ENCODE measurements at regions not wholly inside any gene's neighbourhood (a gene's known extent, or its start where the extent isn't known, plus 50 kb on each side); places are given as distances from the start of the nearest gene placed in this dataset.

DNA sequence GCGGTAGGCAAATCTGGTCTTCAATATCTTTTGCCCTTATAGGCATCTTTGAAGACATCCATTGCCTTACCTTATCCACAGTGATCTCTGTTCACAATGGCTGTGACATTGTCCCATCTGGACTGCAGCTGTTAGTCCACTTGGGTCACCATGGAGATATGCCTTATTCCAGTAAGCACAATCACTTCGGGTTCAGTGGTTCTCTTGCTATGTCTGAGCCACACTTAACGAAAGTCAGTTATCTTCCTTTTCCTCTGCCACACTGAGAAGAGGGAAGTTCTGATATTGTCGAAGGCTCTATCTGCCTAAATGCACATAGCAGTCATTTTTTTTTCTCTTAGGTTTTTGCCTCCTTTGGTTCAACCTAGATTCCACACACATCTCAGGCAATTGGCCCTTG, 119.0 kb upstream of the SATB1 start:
- no peak for DNase-seq (ENCODE audit: insufficient read length, low spot score, missing footprints)
- H3K9me3 ChIP-seq (ENCODE audit: low read depth, low read length): no peaks in the 10 kb centered on the region
- no peaks in the 10 kb centered on the region for H3K36me3 ChIP-seq (ENCODE audit: insufficient read depth, low read length)
- no peaks in the 10 kb centered on the region for H3K27me3 ChIP-seq (ENCODE audit: insufficient read depth, low read length)
- no peak overlapping the region for H3K27ac ChIP-seq (ENCODE audit: low read depth, low read length)
- no peak overlapping the region for H2AFZ ChIP-seq (ENCODE audit: low read length)
- H3K79me2 ChIP-seq (ENCODE audit: insufficient read depth, low read length): no peaks in the 10 kb centered on the region
- H4K20me1 ChIP-seq (ENCODE audit: insufficient read depth, low read length): no peaks in the 10 kb centered on the region
- no peak overlapping the region for H3K4me3 ChIP-seq (ENCODE audit: insufficient read depth, low read length)
- TF ChIP-seq, protein P1, sequence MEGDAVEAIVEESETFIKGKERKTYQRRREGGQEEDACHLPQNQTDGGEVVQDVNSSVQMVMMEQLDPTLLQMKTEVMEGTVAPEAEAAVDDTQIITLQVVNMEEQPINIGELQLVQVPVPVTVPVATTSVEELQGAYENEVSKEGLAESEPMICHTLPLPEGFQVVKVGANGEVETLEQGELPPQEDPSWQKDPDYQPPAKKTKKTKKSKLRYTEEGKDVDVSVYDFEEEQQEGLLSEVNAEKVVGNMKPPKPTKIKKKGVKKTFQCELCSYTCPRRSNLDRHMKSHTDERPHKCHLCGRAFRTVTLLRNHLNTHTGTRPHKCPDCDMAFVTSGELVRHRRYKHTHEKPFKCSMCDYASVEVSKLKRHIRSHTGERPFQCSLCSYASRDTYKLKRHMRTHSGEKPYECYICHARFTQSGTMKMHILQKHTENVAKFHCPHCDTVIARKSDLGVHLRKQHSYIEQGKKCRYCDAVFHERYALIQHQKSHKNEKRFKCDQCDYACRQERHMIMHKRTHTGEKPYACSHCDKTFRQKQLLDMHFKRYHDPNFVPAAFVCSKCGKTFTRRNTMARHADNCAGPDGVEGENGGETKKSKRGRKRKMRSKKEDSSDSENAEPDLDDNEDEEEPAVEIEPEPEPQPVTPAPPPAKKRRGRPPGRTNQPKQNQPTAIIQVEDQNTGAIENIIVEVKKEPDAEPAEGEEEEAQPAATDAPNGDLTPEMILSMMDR (IDR thresholded peaks at IDR 0.05; ENCODE audit: extremely low read depth, low read depth, low read length): no peak
- no peak overlapping the region for H3K4me2 ChIP-seq (ENCODE audit: insufficient read depth, low read length)
- no peaks in the 10 kb centered on the region for H3K4me1 ChIP-seq (ENCODE audit: insufficient read depth, low read length)

DNA sequence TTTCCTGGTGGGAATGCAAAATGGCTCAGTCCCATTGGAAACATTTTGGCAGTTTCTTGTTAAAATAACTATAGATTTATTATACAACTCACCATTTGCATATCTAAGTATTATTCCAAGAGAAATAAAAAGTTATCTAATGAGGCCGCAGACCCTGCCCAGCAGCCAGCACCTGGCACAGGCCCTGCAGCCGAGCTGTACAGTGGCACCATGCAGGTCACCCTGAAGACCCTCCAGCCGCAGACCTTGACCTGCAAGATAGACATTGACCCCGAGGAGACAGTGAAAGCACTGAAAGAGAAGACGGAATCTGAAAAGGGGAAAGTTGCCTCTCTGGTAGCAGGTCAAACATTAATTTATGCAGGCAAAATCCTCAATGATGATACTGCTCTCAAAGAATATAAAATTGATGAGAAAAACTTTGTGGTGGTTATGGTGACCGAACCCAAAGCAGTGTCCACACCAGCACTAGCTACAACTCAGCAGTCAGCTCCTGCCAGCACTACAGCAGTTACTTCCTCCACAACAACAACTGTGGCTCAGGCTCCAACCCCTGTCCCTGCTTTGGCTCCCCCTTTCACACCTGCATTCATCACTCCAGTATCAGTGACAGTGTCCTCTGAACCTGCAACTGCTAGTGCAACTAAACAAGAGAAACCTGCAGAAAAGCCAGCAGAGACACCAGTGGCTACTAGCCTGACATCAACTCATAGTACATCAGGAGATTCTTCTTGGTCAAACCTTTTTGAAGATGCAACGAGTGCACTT, 113.5 kb upstream of the SATB1 start:
- TF ChIP-seq, protein P1 (IDR thresholded peaks at IDR 0.05; ENCODE audit: extremely low read depth, low read depth, low read length): no peak
- Histone ChIP-seq H3K4me1 (ENCODE audit: insufficient read depth, low read length) (no peaks in the 10 kb centered on the region), H3K4me3 (ENCODE audit: insufficient read depth, low read length) (no peak overlapping the region), H2AFZ (ENCODE audit: low read length) (no peak overlapping the region), H3K27ac (ENCODE audit: low read depth, low read length) (no peak overlapping the region), H3K27me3 (ENCODE audit: insufficient read depth, low read length) (no peaks in the 10 kb centered on the region), H3K79me2 (ENCODE audit: insufficient read depth, low read length) (no peaks in the 10 kb centered on the region), H3K4me2 (ENCODE audit: insufficient read depth, low read length) (no peak overlapping the region), H3K9me3 (ENCODE audit: low read depth, low read length) (no peaks in the 10 kb centered on the region), H3K36me3 (ENCODE audit: insufficient read depth, low read length) (no peaks in the 10 kb centered on the region), H4K20me1 (ENCODE audit: insufficient read depth, low read length) (no peaks in the 10 kb centered on the region)
- no peak for DNase-seq (ENCODE audit: insufficient read length, low spot score, missing footprints)

DNA sequence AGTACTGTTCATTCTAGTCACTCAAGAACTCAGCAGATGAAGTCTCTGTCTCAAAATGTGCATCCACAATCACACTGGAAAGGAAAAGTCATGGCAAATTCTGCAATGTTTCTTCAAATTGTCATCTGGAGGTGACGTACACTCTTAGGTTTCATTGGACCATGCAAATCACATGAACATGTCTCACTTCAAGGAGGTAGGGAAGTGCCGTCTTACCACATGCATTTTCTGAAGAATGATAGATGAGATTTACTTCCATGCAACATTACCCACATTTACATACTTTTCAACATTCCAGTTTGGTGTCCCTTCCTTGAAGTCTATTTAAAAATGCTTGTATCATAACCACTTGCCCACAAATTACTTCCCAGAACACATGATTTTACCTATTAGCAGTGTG, 107.9 kb upstream of the SATB1 start:
- Histone ChIP-seq H3K27ac (ENCODE audit: low read depth, low read length) (no peak overlapping the region), H3K9me3 (ENCODE audit: low read depth, low read length) (no peaks in the 10 kb centered on the region), H3K79me2 (ENCODE audit: insufficient read depth, low read length) (no peaks in the 10 kb centered on the region), H3K4me3 (ENCODE audit: insufficient read depth, low read length) (no peak overlapping the region), H3K4me2 (ENCODE audit: insufficient read depth, low read length) (no peak overlapping the region), H3K27me3 (ENCODE audit: insufficient read depth, low read length) (no peaks in the 10 kb centered on the region), H3K36me3 (ENCODE audit: insufficient read depth, low read length) (no peaks in the 10 kb centered on the region), H2AFZ (ENCODE audit: low read length) (no peak overlapping the region), H4K20me1 (ENCODE audit: insufficient read depth, low read length) (no peaks in the 10 kb centered on the region), H3K4me1 (ENCODE audit: insufficient read depth, low read length) (no peaks in the 10 kb centered on the region)
- TF ChIP-seq, protein P1 (IDR thresholded peaks at IDR 0.05; ENCODE audit: extremely low read depth, low read depth, low read length): no peak
- DNase-seq (ENCODE audit: insufficient read length, low spot score, missing footprints): no peak

- no peak overlapping the region for H2AFZ ChIP-seq (ENCODE audit: low read length)
- no peaks in the 10 kb centered on the region for H4K20me1 ChIP-seq (ENCODE audit: insufficient read depth, low read length)
- no peaks in the 10 kb centered on the region for H3K27me3 ChIP-seq (ENCODE audit: insufficient read depth, low read length)
- H3K4me1 ChIP-seq (ENCODE audit: insufficient read depth, low read length): no peaks in the 10 kb centered on the region
- no peak for DNase-seq (ENCODE audit: insufficient read length, low spot score, missing footprints)
- H3K27ac ChIP-seq (ENCODE audit: low read depth, low read length): no peak overlapping the region
- no peak overlapping the region for H3K4me3 ChIP-seq (ENCODE audit: insufficient read depth, low read length)
- TF ChIP-seq, protein P1 (IDR thresholded peaks at IDR 0.05; ENCODE audit: extremely low read depth, low read depth, low read length): no peak
- H3K36me3 ChIP-seq (ENCODE audit: insufficient read depth, low read length): no peaks in the 10 kb centered on the region
- H3K4me2 ChIP-seq (ENCODE audit: insufficient read depth, low read length): no peak overlapping the region
- H3K9me3 ChIP-seq (ENCODE audit: low read depth, low read length): no peaks in the 10 kb centered on the region
- H3K79me2 ChIP-seq (ENCODE audit: insufficient read depth, low read length): no peaks in the 10 kb centered on the region
Observed at GRCh38 chr3:18531662-18532061, 106.5 kb upstream of the SATB1 start.

Data from osteoblast (primary cell).